A549 (cell line): ENCODE measurements at regions not wholly inside any gene's neighbourhood (a gene's known extent, or its start where the extent isn't known, plus 50 kb on each side); places are given as distances from the start of the nearest gene placed in this dataset.
"Not testable (repeated sequence)": the region's sequence is repeated elsewhere in the genome, so short reads cannot be mapped to it uniquely, and the experiment has no call there.

ENCODE experiments used
- ATAC-seq, 2 experiments: fragments of 200-7000 bp in 1 of 2; fragments of >200 bp in 1 of 2; cut with Nextera tagmentation in 1 of 2; cut with Tn5 transposase in 1 of 2; 3 replicates each; pipeline versions ENCODE4 v1.8.0 to v1.9.1; 2018 to 2020; ENCODE audit warnings: mild to moderate bottlenecking in 1 of 2, moderate library complexity in 1 of 2
- CTCF ChIA-PET: fragments of 300-600 bp; sonication (Branson Sonifier 250); formaldehyde crosslinking; extraction: SDS; loops from one replicate; lab custom pipeline; 2021; ENCODE audit warnings: antibody characterized with exemption, inconsistent platforms; lab: Yijun Ruan, JAX
- POLR2A ChIA-PET: fragments of 350-600 bp; formaldehyde crosslinking; extraction: SDS; loops from one replicate; lab custom pipeline; 2021; ENCODE audit warnings: antibody characterized with exemption, inconsistent platforms; lab: Yijun Ruan, JAX
- DNase-seq, 2 experiments: peaks; one replicate each; pipeline versions ENCODE4 v3.0.0 to v3.0.0-alpha.2; 2011 to 2016; ENCODE audit warnings: low read depth in 1 of 2, low spot score in 1 of 2
- FAIRE-seq: peaks from 2 replicates; lab custom pipeline; 2011; peaks lifted over from hg19 to GRCh38; lab: Jason Lieb, UNC
- H3K27ac ChIP-seq, 2 experiments: fragments of >200 bp; sonication (Bioruptor Twin); formaldehyde crosslinking; 3 replicates each; pipeline ENCODE4 v1.5.1; 2016 to 2017
- H3K4me1 ChIP-seq: fragments of >200 bp; sonication (Bioruptor Twin); formaldehyde crosslinking; 3 replicates; pipeline ENCODE4 v1.6.1; 2016
- H3K4me2 ChIP-seq: fragments of >200 bp; sonication (Bioruptor Twin); formaldehyde crosslinking; 3 replicates; pipeline ENCODE4 v1.6.1; 2016
- H3K4me3 ChIP-seq: fragments of >200 bp; sonication (Bioruptor Twin); formaldehyde crosslinking; 3 replicates; pipeline ENCODE4 v1.5.1; 2016
- H3K9me3 ChIP-seq: fragments of >200 bp; sonication (Bioruptor Twin); formaldehyde crosslinking; 3 replicates; pipeline ENCODE4 v1.6.1; 2016
- CHD2 ChIP-seq: fragments of 150-350 bp; IDR thresholded peaks from 2 replicates; pipeline ENCODE4 v1.6.1; 2014; ENCODE audit warnings: low read length; ENCODE audit not compliant: partially characterized antibody
- CHD4 ChIP-seq: fragments of 200-600 bp; sonication (generic); IDR thresholded peaks from 2 replicates; pipeline ENCODE4 v1.6.1; 2016; ENCODE audit warnings: antibody characterized with exemption, mild to moderate bottlenecking, borderline replicate concordance
- EP300 ChIP-seq, 2 experiments: fragments of >200 bp; sonication (Bioruptor Twin); formaldehyde crosslinking; IDR thresholded peaks; 2 replicates in 1 of 2; 3 replicates in 1 of 2; pipeline ENCODE4 v1.6.1; 2016 to 2017
- FOSL2 ChIP-seq, 2 experiments: fragments of 450-650 bp in 1 of 2; fragments of >200 bp in 1 of 2; sonication (Bioruptor Twin) in 1 of 2; formaldehyde crosslinking; IDR thresholded peaks; 2 replicates each; pipeline versions ENCODE4 v1.5.0 to v1.6.1; 2016 to 2020; ENCODE audit warnings: mild to moderate bottlenecking in 1 of 2, moderate library complexity in 1 of 2
- FOXS1 ChIP-seq: fragments of 250-450 bp; sonication (Bioruptor Pico); IDR thresholded peaks from 2 replicates; pipeline ENCODE4 v1.5.0; 2020; ENCODE audit warnings: mild to moderate bottlenecking, moderate library complexity
- HEYL ChIP-seq: fragments of 250-450 bp; sonication (Bioruptor Pico); IDR thresholded peaks from 2 replicates; pipeline ENCODE4 v1.8.0; 2021; ENCODE audit warnings: mild to moderate bottlenecking, moderate library complexity
- HOXA7 ChIP-seq: fragments of 250-450 bp; sonication (Bioruptor Pico); IDR thresholded peaks from 2 replicates; pipeline ENCODE4 v1.5.0; 2020; ENCODE audit warnings: mild to moderate bottlenecking, moderate library complexity
- HOXB13 ChIP-seq: fragments of 250-450 bp; sonication (Bioruptor Pico); IDR thresholded peaks from 2 replicates; pipeline ENCODE4 v1.5.0; 2020; ENCODE audit warnings: low read depth, mild to moderate bottlenecking, moderate library complexity
- JUN ChIP-seq, 2 experiments: fragments of >200 bp; sonication (Bioruptor Twin); formaldehyde crosslinking; IDR thresholded peaks; 2 replicates in 1 of 2; 3 replicates in 1 of 2; pipeline ENCODE4 v1.6.1; 2016 to 2017
- KDM1A ChIP-seq: fragments of 200-600 bp; sonication (generic); IDR thresholded peaks from 2 replicates; pipeline ENCODE4 v1.6.1; 2016; ENCODE audit warnings: low read depth, mild to moderate bottlenecking
- KDM5A ChIP-seq: fragments of 200-600 bp; sonication (generic); IDR thresholded peaks from 2 replicates; pipeline ENCODE4 v1.6.1; 2016; ENCODE audit warnings: antibody characterized with exemption, mild to moderate bottlenecking
- MAFK ChIP-seq: fragments of 450-650 bp; IDR thresholded peaks from 2 replicates; pipeline ENCODE4 v1.6.1; 2014; ENCODE audit not compliant: partially characterized antibody
- MYC ChIP-seq: IDR thresholded peaks from 2 replicates; pipeline ENCODE4 v1.6.1; 2012; ENCODE audit warnings: mild to moderate bottlenecking, inconsistent platforms, low read length, improper control_type of control experiment, borderline replicate concordance
- PHF8 ChIP-seq: fragments of 200-600 bp; sonication (generic); IDR thresholded peaks from 2 replicates; pipeline ENCODE4 v1.6.1; 2016; ENCODE audit warnings: low read depth, mild to moderate bottlenecking, antibody characterized with exemption, moderate library complexity, borderline replicate concordance
- POLR2A ChIP-seq: IDR thresholded peaks from 2 replicates; pipeline ENCODE4 v1.6.1; 2012; ENCODE audit warnings: mild to moderate bottlenecking, low read length
- POLR2AphosphoS2 ChIP-seq: conservative IDR thresholded peaks from 2 replicates; pipeline ENCODE4 v1.6.1; 2012; ENCODE audit warnings: low read length, improper control_type of control experiment, inconsistent platforms
- RAD21 ChIP-seq, 2 experiments: fragments of >200 bp in 1 of 2; sonication (Bioruptor Twin) in 1 of 2; formaldehyde crosslinking in 1 of 2; IDR thresholded peaks in 1 of 2; conservative IDR thresholded peaks in 1 of 2; 2 replicates in 1 of 2; 3 replicates in 1 of 2; pipeline ENCODE4 v1.6.1; 2012 to 2018; ENCODE audit warnings: inconsistent platforms in 1 of 2
- RFX5 ChIP-seq: fragments of 450-650 bp; IDR thresholded peaks from 2 replicates; pipeline ENCODE4 v1.7.1; 2014; ENCODE audit warnings: antibody characterized with exemption, mild to moderate bottlenecking, moderate library complexity
- RNF2 ChIP-seq: fragments of 200-600 bp; sonication (generic); IDR thresholded peaks from 2 replicates; pipeline ENCODE4 v1.6.1; 2016; ENCODE audit warnings: low read depth, mild to moderate bottlenecking, antibody characterized with exemption, moderate library complexity, borderline replicate concordance
- SMC3 ChIP-seq: fragments of >200 bp; sonication (Bioruptor Twin); formaldehyde crosslinking; IDR thresholded peaks from 3 replicates; pipeline ENCODE4 v1.6.1; 2018; ENCODE audit warnings: inconsistent platforms
- SREBF2 ChIP-seq: fragments of 450-650 bp; IDR thresholded peaks from 2 replicates; pipeline ENCODE4 v1.6.1; 2014; ENCODE audit warnings: mild to moderate bottlenecking, moderate library complexity
- TFCP2L1 ChIP-seq: fragments of 250-450 bp; sonication (Bioruptor Pico); IDR thresholded peaks from 2 replicates; pipeline ENCODE4 v1.5.0; 2021; ENCODE audit warnings: mild to moderate bottlenecking
- TP53 ChIP-seq: fragments of 250-450 bp; sonication (Bioruptor Pico); IDR thresholded peaks from 2 replicates; pipeline ENCODE4 v1.5.0; 2021; ENCODE audit warnings: mild to moderate bottlenecking, moderate library complexity
- ZNF302 ChIP-seq: fragments of 250-450 bp; sonication (Bioruptor Pico); IDR thresholded peaks from 2 replicates; pipeline ENCODE4 v1.9.0; 2021; ENCODE audit warnings: inconsistent platforms, mild to moderate bottlenecking, moderate library complexity
- WGBS: methylation state at CpG from one replicate; pipeline ENCODE4 v1.1.6; 2017; ENCODE audit errors: missing lambda C conversion rate; 5-methylcytosine and 5-hydroxymethylcytosine counted together
- TF ChIP-seq, protein P1 (sequence below): fragments of >200 bp; sonication (Bioruptor Twin); formaldehyde crosslinking; IDR thresholded peaks from 2 replicates; pipeline ENCODE4 v1.6.1; 2016
- TF ChIP-seq, protein P2 (sequence below): fragments of >200 bp; sonication (Bioruptor Twin); formaldehyde crosslinking; IDR thresholded peaks from 3 replicates; pipeline ENCODE4 v1.5.1; 2016
- TF ChIP-seq, protein P3 (sequence below): IDR thresholded peaks from 2 replicates; pipeline ENCODE4 v1.6.1; 2012
- TF ChIP-seq, protein P4 (sequence below): fragments of 250-450 bp; sonication (Bioruptor Pico); IDR thresholded peaks from 2 replicates; pipeline ENCODE4 v1.5.0; 2020; ENCODE audit warnings: low read depth, mild to moderate bottlenecking, moderate library complexity
- TF ChIP-seq, protein P5 (sequence below): IDR thresholded peaks from 2 replicates; pipeline ENCODE4 v1.6.1; 2012; ENCODE audit warnings: low read depth, borderline replicate concordance

DNA sequence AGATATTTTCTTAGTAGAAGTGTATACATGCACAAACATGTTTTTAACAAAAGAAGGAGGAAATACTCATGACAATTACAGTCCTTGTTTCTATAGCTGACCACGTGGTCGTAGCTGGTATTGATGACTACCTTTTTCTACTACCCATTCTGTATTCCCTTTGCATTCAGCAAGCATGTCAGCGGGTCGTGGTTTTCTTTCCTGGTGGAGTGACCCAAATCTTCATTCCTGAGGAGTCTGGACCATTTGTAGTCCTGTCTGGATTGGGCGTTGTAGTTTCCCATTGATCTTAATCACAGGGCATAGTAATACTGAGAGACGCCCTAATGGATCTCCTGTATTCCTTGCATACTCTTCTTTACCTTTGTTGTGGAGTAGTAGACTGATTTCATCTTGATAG, 472.1 kb upstream of the RGS6 start (continued):
- TF ChIP-seq RNF2 (no peak), JUN (IDR thresholded peaks at IDR 0.05) (no peak), FOSL2 (IDR thresholded peaks at IDR 0.05) (no peak), FOSL2 (CRISPR knock-in tag; IDR thresholded peaks at IDR 0.05) (no peak), MYC (no peak), SMC3 (no peak)

DNA sequence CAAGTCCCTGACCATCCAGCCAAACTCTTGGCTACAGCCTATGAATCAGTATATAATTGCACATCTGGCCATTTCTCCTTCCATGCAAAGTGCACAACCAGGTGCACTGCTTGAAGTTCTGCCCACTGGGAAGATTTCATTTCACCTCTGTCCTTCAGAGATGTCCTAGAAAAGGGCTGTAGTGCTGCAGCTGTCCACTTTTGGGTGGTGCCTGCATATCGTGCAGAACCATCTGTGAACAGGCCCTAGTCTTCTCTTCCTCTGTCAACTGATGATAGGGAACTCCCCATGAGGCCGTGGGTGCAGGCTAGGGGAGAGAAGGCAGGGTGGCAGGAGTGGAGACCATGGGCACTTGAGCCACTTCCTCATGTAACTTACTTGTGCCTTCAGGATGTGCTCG, 470.6 kb upstream of the RGS6 start:
- DNase-seq, H3K4me3 ChIP-seq, H3K4me1 ChIP-seq, ATAC-seq, H3K4me2 ChIP-seq, H3K27ac ChIP-seq, H3K9me3 ChIP-seq, CTCF ChIA-PET, FAIRE-seq, POLR2A ChIA-PET: not testable (repeated sequence)
- WGBS = 15% methylated on average over 3 of the region's 3 CpGs

DNA sequence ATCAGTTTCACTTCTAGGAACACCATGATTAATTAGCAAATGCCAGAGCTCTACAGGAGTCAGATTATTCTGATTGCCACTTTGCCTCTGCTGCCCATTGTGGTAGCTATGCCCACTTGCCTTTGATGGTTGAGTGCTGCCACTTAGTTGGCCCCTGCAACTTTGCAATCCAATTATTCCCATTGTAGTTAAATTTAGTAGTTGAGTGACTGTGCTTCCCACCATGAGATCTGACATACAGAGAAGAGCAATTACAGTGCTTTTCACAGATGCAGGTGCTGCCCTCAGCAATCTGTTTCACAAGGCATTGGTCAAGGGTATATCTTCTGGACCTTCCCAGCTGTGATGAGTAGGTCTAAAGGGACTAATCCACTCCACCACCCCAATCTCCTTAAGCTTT, 468.4 kb upstream of the RGS6 start:
- POLR2A ChIA-PET = no interaction called here
- ATAC-seq (no peak), DNase-seq (no peak), FAIRE-seq (no peak)
- no peak overlapping the region for H3K27ac ChIP-seq
- no peaks in the 10 kb centered on the region for H3K4me1 ChIP-seq
- H3K4me2 ChIP-seq = no peak overlapping the region
- CTCF ChIA-PET = no interaction called here
- H3K4me3 ChIP-seq = no peak overlapping the region
- no peak for TF ChIP-seq RAD21 (conservative IDR thresholded peaks at IDR 0.05 in 1 of 2, IDR thresholded peaks at IDR 0.05 in 1 of 2)
- no peak for TF ChIP-seq TP53 (CRISPR knock-in tag)
- no peak for TF ChIP-seq CHD2
- TF ChIP-seq PHF8 = no peak
- TF ChIP-seq SREBF2 = no peak
- no peak for TF ChIP-seq FOXS1 (CRISPR knock-in tag)
- TF ChIP-seq MYC = no peak
- TF ChIP-seq, protein P1, sequence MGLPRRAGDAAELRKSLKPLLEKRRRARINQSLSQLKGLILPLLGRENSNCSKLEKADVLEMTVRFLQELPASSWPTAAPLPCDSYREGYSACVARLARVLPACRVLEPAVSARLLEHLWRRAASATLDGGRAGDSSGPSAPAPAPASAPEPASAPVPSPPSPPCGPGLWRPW = no peak
- TF ChIP-seq, protein P2, sequence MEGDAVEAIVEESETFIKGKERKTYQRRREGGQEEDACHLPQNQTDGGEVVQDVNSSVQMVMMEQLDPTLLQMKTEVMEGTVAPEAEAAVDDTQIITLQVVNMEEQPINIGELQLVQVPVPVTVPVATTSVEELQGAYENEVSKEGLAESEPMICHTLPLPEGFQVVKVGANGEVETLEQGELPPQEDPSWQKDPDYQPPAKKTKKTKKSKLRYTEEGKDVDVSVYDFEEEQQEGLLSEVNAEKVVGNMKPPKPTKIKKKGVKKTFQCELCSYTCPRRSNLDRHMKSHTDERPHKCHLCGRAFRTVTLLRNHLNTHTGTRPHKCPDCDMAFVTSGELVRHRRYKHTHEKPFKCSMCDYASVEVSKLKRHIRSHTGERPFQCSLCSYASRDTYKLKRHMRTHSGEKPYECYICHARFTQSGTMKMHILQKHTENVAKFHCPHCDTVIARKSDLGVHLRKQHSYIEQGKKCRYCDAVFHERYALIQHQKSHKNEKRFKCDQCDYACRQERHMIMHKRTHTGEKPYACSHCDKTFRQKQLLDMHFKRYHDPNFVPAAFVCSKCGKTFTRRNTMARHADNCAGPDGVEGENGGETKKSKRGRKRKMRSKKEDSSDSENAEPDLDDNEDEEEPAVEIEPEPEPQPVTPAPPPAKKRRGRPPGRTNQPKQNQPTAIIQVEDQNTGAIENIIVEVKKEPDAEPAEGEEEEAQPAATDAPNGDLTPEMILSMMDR = no peak
- TF ChIP-seq SMC3 = no peak
- no peak for TF ChIP-seq RFX5
- no peak for TF ChIP-seq KDM5A
- TF ChIP-seq TFCP2L1 (CRISPR knock-in tag) = no peak
- TF ChIP-seq CHD4 = no peak
- no peak for TF ChIP-seq EP300 (IDR thresholded peaks at IDR 0.05)
- TF ChIP-seq POLR2AphosphoS2 = no peak
- H3K9me3 ChIP-seq = peaks cover 4% of the 10 kb centered on the region; the same call in 1 of the 3 replicates

DNA sequence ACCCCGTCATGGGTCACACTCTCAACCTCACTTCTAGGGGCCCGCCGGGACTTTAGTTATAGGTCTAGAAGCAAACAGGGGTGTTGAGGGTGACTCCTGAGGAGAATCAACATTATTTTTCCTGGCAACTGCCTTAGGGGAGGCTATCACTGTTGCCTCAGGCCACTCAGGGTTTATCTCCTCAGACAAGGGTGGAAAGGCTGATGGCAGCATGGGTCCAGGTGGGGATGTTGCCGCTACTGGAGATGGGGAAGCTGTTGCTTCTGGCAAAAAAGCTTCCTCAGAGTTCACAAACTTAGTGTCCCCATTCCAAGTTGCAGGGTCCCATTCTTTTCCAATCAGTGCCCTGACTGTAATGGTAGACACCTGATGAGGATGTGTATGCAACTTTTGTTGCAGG, 467.4 kb upstream of the RGS6 start:
- POLR2A ChIA-PET = no interaction called here
- Histone ChIP-seq H3K4me2 (no peak overlapping the region), H3K4me3 (no peak overlapping the region), H3K9me3 (peaks cover 4% of the 10 kb centered on the region; the same call in 1 of the 3 replicates), H3K27ac (no peak overlapping the region), H3K4me1 (no peaks in the 10 kb centered on the region)
- CTCF ChIA-PET = no interaction called here
- no peak for TF ChIP-seq POLR2A
- TF ChIP-seq HEYL = no peak
- no peak for TF ChIP-seq KDM1A
- TF ChIP-seq EP300 (IDR thresholded peaks at IDR 0.05) = no peak
- no peak for TF ChIP-seq RNF2
- TF ChIP-seq HOXB13 (CRISPR knock-in tag) = no peak
- TF ChIP-seq, protein P3, sequence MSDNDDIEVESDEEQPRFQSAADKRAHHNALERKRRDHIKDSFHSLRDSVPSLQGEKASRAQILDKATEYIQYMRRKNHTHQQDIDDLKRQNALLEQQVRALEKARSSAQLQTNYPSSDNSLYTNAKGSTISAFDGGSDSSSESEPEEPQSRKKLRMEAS = no peak
- TF ChIP-seq MYC = no peak
- TF ChIP-seq TP53 (CRISPR knock-in tag) = no peak
- TF ChIP-seq HOXA7 = no peak
- TF ChIP-seq, protein P4, sequence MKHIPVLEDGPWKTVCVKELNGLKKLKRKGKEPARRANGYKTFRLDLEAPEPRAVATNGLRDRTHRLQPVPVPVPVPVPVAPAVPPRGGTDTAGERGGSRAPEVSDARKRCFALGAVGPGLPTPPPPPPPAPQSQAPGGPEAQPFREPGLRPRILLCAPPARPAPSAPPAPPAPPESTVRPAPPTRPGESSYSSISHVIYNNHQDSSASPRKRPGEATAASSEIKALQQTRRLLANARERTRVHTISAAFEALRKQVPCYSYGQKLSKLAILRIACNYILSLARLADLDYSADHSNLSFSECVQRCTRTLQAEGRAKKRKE (CRISPR knock-in tag) = no peak
- TF ChIP-seq POLR2AphosphoS2 = no peak
- no peak for TF ChIP-seq PHF8
- TF ChIP-seq, protein P5, sequence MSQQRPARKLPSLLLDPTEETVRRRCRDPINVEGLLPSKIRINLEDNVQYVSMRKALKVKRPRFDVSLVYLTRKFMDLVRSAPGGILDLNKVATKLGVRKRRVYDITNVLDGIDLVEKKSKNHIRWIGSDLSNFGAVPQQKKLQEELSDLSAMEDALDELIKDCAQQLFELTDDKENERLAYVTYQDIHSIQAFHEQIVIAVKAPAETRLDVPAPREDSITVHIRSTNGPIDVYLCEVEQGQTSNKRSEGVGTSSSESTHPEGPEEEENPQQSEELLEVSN = no peak
- TF ChIP-seq MAFK = no peak
- TF ChIP-seq ZNF302 (CRISPR knock-in tag) = no peak
- no peak for ATAC-seq
- DNase-seq = no peak
- no peak for FAIRE-seq
- WGBS = 88% methylated on average over 4 of the region's 4 CpGs
